PC-9 (cell line): ENCODE measurements at regions not wholly inside any gene's neighbourhood (a gene's known extent, or its start where the extent isn't known, plus 50 kb on each side); places are given as distances from the start of the nearest gene placed in this dataset.

ENCODE experiments used
- EZH2 ChIP-seq: fragments of 200-600 bp; sonication (generic); IDR thresholded peaks from 2 replicates; pipeline ENCODE4 v1.8.0; 2017; ENCODE audit warnings: antibody characterized with exemption, low read depth
- TF ChIP-seq, protein P1 (sequence below): fragments of 200-600 bp; sonication (generic); conservative IDR thresholded peaks from 2 replicates; pipeline ENCODE4 v1.6.1; 2017; ENCODE audit warnings: mixed run types, antibody characterized with exemption, mild to moderate bottlenecking, moderate library complexity

DNA sequence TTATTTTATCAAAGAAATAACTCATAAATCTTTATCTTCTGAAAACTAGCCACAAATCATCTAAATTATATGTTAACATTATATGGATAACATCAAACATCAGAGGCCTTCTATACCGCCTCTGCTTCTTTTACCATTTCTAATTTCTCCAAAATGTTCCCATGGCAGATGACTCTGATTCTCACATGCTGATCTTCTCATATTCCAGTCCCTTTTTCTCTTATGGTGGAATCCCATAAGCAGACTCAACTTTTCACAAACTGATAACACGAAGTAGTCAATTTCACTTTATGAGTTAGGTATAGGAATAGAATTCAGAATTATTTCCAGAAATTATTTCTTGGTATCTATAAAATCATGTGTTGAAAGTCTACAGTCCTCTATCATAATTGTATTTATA, 212.3 kb downstream of the ENC1 start:
- TF ChIP-seq, protein P1, sequence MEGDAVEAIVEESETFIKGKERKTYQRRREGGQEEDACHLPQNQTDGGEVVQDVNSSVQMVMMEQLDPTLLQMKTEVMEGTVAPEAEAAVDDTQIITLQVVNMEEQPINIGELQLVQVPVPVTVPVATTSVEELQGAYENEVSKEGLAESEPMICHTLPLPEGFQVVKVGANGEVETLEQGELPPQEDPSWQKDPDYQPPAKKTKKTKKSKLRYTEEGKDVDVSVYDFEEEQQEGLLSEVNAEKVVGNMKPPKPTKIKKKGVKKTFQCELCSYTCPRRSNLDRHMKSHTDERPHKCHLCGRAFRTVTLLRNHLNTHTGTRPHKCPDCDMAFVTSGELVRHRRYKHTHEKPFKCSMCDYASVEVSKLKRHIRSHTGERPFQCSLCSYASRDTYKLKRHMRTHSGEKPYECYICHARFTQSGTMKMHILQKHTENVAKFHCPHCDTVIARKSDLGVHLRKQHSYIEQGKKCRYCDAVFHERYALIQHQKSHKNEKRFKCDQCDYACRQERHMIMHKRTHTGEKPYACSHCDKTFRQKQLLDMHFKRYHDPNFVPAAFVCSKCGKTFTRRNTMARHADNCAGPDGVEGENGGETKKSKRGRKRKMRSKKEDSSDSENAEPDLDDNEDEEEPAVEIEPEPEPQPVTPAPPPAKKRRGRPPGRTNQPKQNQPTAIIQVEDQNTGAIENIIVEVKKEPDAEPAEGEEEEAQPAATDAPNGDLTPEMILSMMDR, result no peak
- no peak for TF ChIP-seq EZH2
